CD14-positive monocyte (primary cell): ENCODE measurements at regions not wholly inside any gene's neighbourhood (a gene's known extent, or its start where the extent isn't known, plus 50 kb on each side); places are given as distances from the start of the nearest gene placed in this dataset.

ENCODE experiments used
- DNase-seq, 3 donors: peaks; one replicate each; pipeline ENCODE4 v3.0.0-alpha.2; 2011 to 2022
- H2AFZ ChIP-seq: 2 replicates; pipeline ENCODE4 v1.6.0; 2012; ENCODE audit warnings: mild to moderate bottlenecking, low read depth, low read length, inconsistent platforms; ENCODE audit not compliant: insufficient read depth, poor library complexity, severe bottlenecking
- H3K27ac ChIP-seq, 2 donors: 1 replicate in 1 of 2; 2 replicates in 1 of 2; pipeline ENCODE4 v1.5.1; 2012 to 2013; ENCODE audit warnings: low read length in 2 of 2, control low read depth in 1 of 2, inconsistent platforms in 1 of 2, low read depth in 1 of 2, mild to moderate bottlenecking in 1 of 2
- H3K27me3 ChIP-seq, 2 donors: one replicate each; pipeline versions ENCODE4 v1.6.0 to v1.6.1; 2011 to 2013; ENCODE audit warnings: low read length in 2 of 2; ENCODE audit not compliant: control insufficient read depth in 2 of 2, insufficient read depth in 2 of 2
- H3K36me3 ChIP-seq, 2 donors: replicated peaks in 1 of 2; 1 replicate in 1 of 2; 2 replicates in 1 of 2; pipeline versions ENCODE4 v1.5.1 to v1.6.1; 2012 to 2013; ENCODE audit warnings: low read length in 2 of 2, control low read depth in 1 of 2, inconsistent platforms in 1 of 2, mild to moderate bottlenecking in 1 of 2; ENCODE audit not compliant: insufficient read depth in 2 of 2, control insufficient read depth in 1 of 2
- H3K4me1 ChIP-seq, 2 donors: 1 replicate in 1 of 2; 2 replicates in 1 of 2; pipeline versions ENCODE4 v1.5.1 to v1.6.1; 2012 to 2013; ENCODE audit warnings: low read length in 2 of 2, control low read depth in 1 of 2, inconsistent platforms in 1 of 2, mild to moderate bottlenecking in 1 of 2, moderate library complexity in 1 of 2; ENCODE audit not compliant: insufficient read depth in 2 of 2, control insufficient read depth in 1 of 2
- H3K4me2 ChIP-seq: replicated peaks from 2 replicates; pipeline ENCODE3; 2012; ENCODE audit warnings: low read length, moderate library complexity, mild to moderate bottlenecking; ENCODE audit not compliant: poor library complexity, severe bottlenecking; ENCODE audit errors: extremely low read depth
- H3K4me3 ChIP-seq, 3 experiments: fragments of 200-600 bp in 1 of 3; sonication (generic) in 1 of 3; replicated peaks in 1 of 3; 1 replicate in 2 of 3; 2 replicates in 1 of 3; pipeline ENCODE4 v1.5.1; 2011 to 2013; ENCODE audit warnings: low read length in 3 of 3, mild to moderate bottlenecking in 3 of 3, control low read depth in 2 of 3, low read depth in 2 of 3, inconsistent platforms in 1 of 3, moderate library complexity in 1 of 3
- H3K79me2 ChIP-seq: 2 replicates; pipeline ENCODE4 v1.6.0; 2012; ENCODE audit warnings: mild to moderate bottlenecking, control low read depth, inconsistent platforms, low read length, moderate library complexity; ENCODE audit not compliant: insufficient read depth
- H3K9ac ChIP-seq: 2 replicates; pipeline ENCODE4 v1.6.0; 2017; ENCODE audit warnings: low read length, mild to moderate bottlenecking; ENCODE audit not compliant: insufficient read depth, poor library complexity, severe bottlenecking
- H3K9me3 ChIP-seq, 2 donors: replicated peaks in 1 of 2; 1 replicate in 1 of 2; 2 replicates in 1 of 2; pipeline versions ENCODE4 v1.5.1 to v1.6.1; 2012 to 2013; ENCODE audit warnings: low read length in 2 of 2, control low read depth in 1 of 2; ENCODE audit not compliant: control insufficient read depth in 1 of 2, insufficient read depth in 1 of 2
- H4K20me1 ChIP-seq: 2 replicates; pipeline ENCODE4 v1.6.0; 2012; ENCODE audit warnings: mild to moderate bottlenecking, low read length, control low read depth, moderate library complexity; ENCODE audit not compliant: insufficient read depth
- H3K27ac Mint-ChIP-seq, 7 donors: one replicate each; pipeline ENCODE4 v1.8.0; 2020; ENCODE audit warnings: mild to moderate bottlenecking in 7 of 7, mixed read lengths in 7 of 7, moderate library complexity in 6 of 7, inconsistent platforms in 2 of 7
- H3K27me3 Mint-ChIP-seq, 3 donors: one replicate each; pipeline ENCODE4 v1.8.0; 2021 to 2022; ENCODE audit warnings: low read depth in 3 of 3, mild to moderate bottlenecking in 3 of 3, mixed read lengths in 3 of 3, moderate library complexity in 3 of 3, inconsistent platforms in 1 of 3
- H3K36me3 Mint-ChIP-seq, 2 donors: one replicate each; pipeline ENCODE4 v1.8.0; 2020; ENCODE audit warnings: mixed read lengths in 2 of 2, inconsistent platforms in 1 of 2, mild to moderate bottlenecking in 1 of 2
- H3K4me1 Mint-ChIP-seq: one replicate; pipeline ENCODE4 v1.8.0; 2020; ENCODE audit warnings: mild to moderate bottlenecking, mixed read lengths
- H3K4me3 Mint-ChIP-seq, 2 donors: one replicate each; pipeline ENCODE4 v1.8.0; 2020; ENCODE audit warnings: mild to moderate bottlenecking in 2 of 2, mixed read lengths in 2 of 2, moderate library complexity in 1 of 2
- H3K9me3 Mint-ChIP-seq, 7 donors: one replicate each; pipeline ENCODE4 v1.8.0; 2020 to 2022; ENCODE audit warnings: mixed read lengths in 7 of 7, mild to moderate bottlenecking in 6 of 7, moderate library complexity in 6 of 7, inconsistent platforms in 2 of 7
- CTCF ChIP-seq: fragments of 200-600 bp; IDR thresholded peaks from one replicate; pipeline ENCODE4 v1.8.0; 2022; ENCODE audit warnings: antibody characterized with exemption, mild to moderate bottlenecking
- WGBS: methylation state at CpG from one replicate; pipeline ENCODE4 v1.1.5; 2013; ENCODE audit warnings: missing lambda C conversion rate; ENCODE audit not compliant: insufficient coverage; 5-methylcytosine and 5-hydroxymethylcytosine counted together
- intact Hi-C, 2 donors: fragments of 100-400 bp; cut with micrococcal nuclease; formaldehyde crosslinking; loops; one replicate each; pipeline versions ENCODE4 v1.15.0 to v1.15.1; 2023

- 100% methylated on average over 2 of the region's 8 CpGs for WGBS
Observed at GRCh38 chr13:102947745-102948405, 102.0 kb downstream of the ERCC5 start.

GRCh38 chr13:102945886-102946285 lies 100.1 kb downstream of the ERCC5 start:
- peaks cover 0 to 2% (median 0%) of the 10 kb centered on the region in 3 donors for H3K27me3 Mint-ChIP-seq
- Histone ChIP-seq H3K36me3 (no peaks in the 10 kb centered on the region), H3K27ac (no peak overlapping the region), H3K9me3 (no peaks in the 10 kb centered on the region), H2AFZ (no peak overlapping the region), H4K20me1 (no peaks in the 10 kb centered on the region), H3K79me2 (no peaks in the 10 kb centered on the region), H3K9ac (no peak overlapping the region), H3K27me3 (no peaks in the 10 kb centered on the region), H3K4me1 (no peaks in the 10 kb centered on the region), H3K4me3 (no peak overlapping the region), H3K4me2 (no peak overlapping the region)
- no CpG with 5 or more reads among the region's 4 CpGs for WGBS
- H3K9me3 Mint-ChIP-seq = peaks cover 0 to 5% (median 3%) of the 10 kb centered on the region in 7 donors
- TF ChIP-seq CTCF = no peak
- no peak for DNase-seq
- H3K4me1 Mint-ChIP-seq = no peaks in the 10 kb centered on the region
- no peaks in the 10 kb centered on the region for H3K36me3 Mint-ChIP-seq
- intact Hi-C loops = no loop called here
- H3K27ac Mint-ChIP-seq = no peak overlapping the region
- H3K4me3 Mint-ChIP-seq = no peak overlapping the region

More at GRCh38 chr13:102947745-102948405, 102.0 kb downstream of the ERCC5 start:
- Mint-ChIP-seq H3K27ac (no peak overlapping the region), H3K4me1 (no peaks in the 10 kb centered on the region), H3K36me3 (no peaks in the 10 kb centered on the region), H3K27me3 (peaks cover 0 to 2% (median 0%) of the 10 kb centered on the region in 3 donors), H3K9me3 (peaks cover 0 to 5% (median 2%) of the 10 kb centered on the region in 7 donors), H3K4me3 (no peak overlapping the region)
- Histone ChIP-seq H2AFZ (no peak overlapping the region), H3K27ac (no peak overlapping the region), H4K20me1 (no peaks in the 10 kb centered on the region), H3K4me1 (no peaks in the 10 kb centered on the region), H3K27me3 (no peaks in the 10 kb centered on the region), H3K4me2 (no peak overlapping the region), H3K9ac (no peak overlapping the region), H3K9me3 (no peaks in the 10 kb centered on the region), H3K79me2 (no peaks in the 10 kb centered on the region), H3K4me3 (no peak overlapping the region), H3K36me3 (no peaks in the 10 kb centered on the region)
- no peak for TF ChIP-seq CTCF
- DNase-seq = no peak
- intact Hi-C loops = no loop called here
